Astrocyte of the spinal cord (primary cell): ENCODE measurements at regions not wholly inside any gene's neighbourhood (a gene's known extent, or its start where the extent isn't known, plus 50 kb on each side); places are given as distances from the start of the nearest gene placed in this dataset.

Source experiments
- DNase-seq: peaks from one replicate; pipeline ENCODE4 v3.0.0; 2011; ENCODE audit warnings: low read depth, low spot score
- H3K4me3 ChIP-seq: 2 replicates; pipeline ENCODE4 v1.5.1; 2011; ENCODE audit warnings: low read depth, mild to moderate bottlenecking, low read length, moderate library complexity
- CTCF ChIP-seq: IDR thresholded peaks from 2 replicates; pipeline ENCODE4 v1.5.1; 2012; ENCODE audit warnings: low read depth, mild to moderate bottlenecking, low read length, inconsistent platforms
- in situ Hi-C: cut with HindIII; loops from 2 replicates; pipeline ENCODE4 v1.10.0; 2017; ENCODE audit warnings: low sequenced_read_pairs

GRCh38 chr6:163646866-163647265 is 232.3 kb downstream of the QKI start:
- TF ChIP-seq CTCF: no peak
- no peak for DNase-seq
- H3K4me3 ChIP-seq: no peak overlapping the region
- in situ Hi-C loops: no loop called here

- TF ChIP-seq CTCF: no peak
- in situ Hi-C loops: no loop called here
- no peak for DNase-seq
- H3K4me3 ChIP-seq: no peak overlapping the region
Measured at GRCh38 chr6:163646133-163646532, 231.6 kb downstream of the QKI start.

GRCh38 chr6:163645560-163645959 is 231.0 kb downstream of the QKI start:
- no peak for TF ChIP-seq CTCF

GRCh38 chr6:163643866-163644265 is 229.3 kb downstream of the QKI start:
- TF ChIP-seq CTCF: no peak
- in situ Hi-C loops: no loop called here
- DNase-seq: no peak
- H3K4me3 ChIP-seq: no peak overlapping the region

More at GRCh38 chr6:163645560-163645959, 231.0 kb downstream of the QKI start:
- no peak for DNase-seq
- in situ Hi-C loops: no loop called here
- H3K4me3 ChIP-seq: no peak overlapping the region

- in situ Hi-C loops: no loop called here
- H3K4me3 ChIP-seq: no peak overlapping the region
- TF ChIP-seq CTCF: no peak
- no peak for DNase-seq
Measured at GRCh38 chr6:163641706-163642105, 227.2 kb downstream of the QKI start.

GRCh38 chr6:163640641-163641040 is 226.1 kb downstream of the QKI start:
- TF ChIP-seq CTCF: no peak
- no peak overlapping the region for H3K4me3 ChIP-seq
- DNase-seq: no peak
- in situ Hi-C loops: no loop called here

GRCh38 chr6:163637524-163637923 is 223.0 kb downstream of the QKI start:
- H3K4me3 ChIP-seq: no peak overlapping the region
- TF ChIP-seq CTCF: no peak
- in situ Hi-C loops: no loop called here
- no peak for DNase-seq
